AG09309 (cell line): ENCODE measurements at regions not wholly inside any gene's neighbourhood (a gene's known extent, or its start where the extent isn't known, plus 50 kb on each side); places are given as distances from the start of the nearest gene placed in this dataset.

ENCODE experiments used
- DNase-seq: peaks from one replicate; pipeline ENCODE4 v3.0.0-alpha.2; 2010; ENCODE audit warnings: low read depth
- H3K4me3 ChIP-seq: 2 replicates; pipeline ENCODE4 v1.5.1; 2011; ENCODE audit warnings: mild to moderate bottlenecking, low read depth, low read length, moderate library complexity; ENCODE audit not compliant: control insufficient read depth
- CTCF ChIP-seq: IDR thresholded peaks from 2 replicates; pipeline ENCODE4 v1.5.1; 2011; ENCODE audit warnings: mild to moderate bottlenecking, low read depth, low read length, inconsistent platforms; ENCODE audit not compliant: insufficient read depth, control insufficient read depth; ENCODE audit errors: missing control alignments

- H3K4me3 ChIP-seq, result no peak overlapping the region
- DNase-seq, result no peak
- TF ChIP-seq CTCF, result no peak
Observed at GRCh38 chr14:87286191-87286590, 706.8 kb downstream of the GALC start.

GRCh38 chr14:87285506-87285905, 707.5 kb downstream of the GALC start:
- DNase-seq, result no peak

GRCh38 chr14:87283547-87283946, 709.4 kb downstream of the GALC start:
- TF ChIP-seq CTCF, result no peak
- no peak for DNase-seq
- H3K4me3 ChIP-seq, result no peak overlapping the region

More at GRCh38 chr14:87285506-87285905, 707.5 kb downstream of the GALC start:
- TF ChIP-seq CTCF, result no peak
- no peak overlapping the region for H3K4me3 ChIP-seq

GRCh38 chr14:87282266-87282665, 710.7 kb downstream of the GALC start:
- no peak for DNase-seq
- no peak for TF ChIP-seq CTCF
- no peak overlapping the region for H3K4me3 ChIP-seq

GRCh38 chr14:87278415-87278814, 714.6 kb downstream of the GALC start:
- no peak for TF ChIP-seq CTCF
- DNase-seq, result no peak
- no peak overlapping the region for H3K4me3 ChIP-seq

- no peak for DNase-seq
- H3K4me3 ChIP-seq, result no peak overlapping the region
- TF ChIP-seq CTCF, result no peak
Observed at GRCh38 chr14:87271331-87271730, 721.7 kb downstream of the GALC start.

- no peak for TF ChIP-seq CTCF
- DNase-seq, result no peak
- H3K4me3 ChIP-seq, result no peak overlapping the region
Observed at GRCh38 chr14:87268997-87269396, 724.0 kb downstream of the GALC start.
